ENCODE measurements at regions not wholly inside any gene's neighbourhood (a gene's known extent, or its start where the extent isn't known, plus 50 kb on each side); places are given as distances from the start of the nearest gene placed in this dataset.
"Not testable (repeated sequence)": the region's sequence is repeated elsewhere in the genome, so short reads cannot be mapped to it uniquely, and the experiment has no call there.

DNA sequence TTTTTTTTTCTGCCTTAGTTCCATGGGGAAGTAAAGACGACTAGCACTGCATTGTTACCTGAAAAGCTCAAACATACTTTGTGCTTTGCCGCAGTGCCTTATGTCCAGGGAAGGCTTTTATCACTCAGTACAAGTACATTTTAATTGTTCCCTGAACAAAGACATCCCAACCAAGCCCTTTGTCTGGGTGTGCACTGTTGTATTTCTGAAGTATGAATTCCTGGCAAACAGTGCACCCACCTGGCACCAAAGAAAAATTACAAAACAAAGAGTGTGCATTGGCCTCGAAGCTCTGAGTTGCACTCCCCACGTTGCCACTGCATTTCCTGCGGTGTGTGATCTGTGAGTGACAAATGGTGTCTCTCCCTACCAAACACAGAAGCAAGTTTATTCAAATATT, 858.5 kb upstream of the PIK3C3 start:
- Mint-ChIP-seq H3K9me3 (peaks cover 26% of the 10 kb centered on the region), H3K27me3 (ENCODE audit: low read depth) (no peaks in the 10 kb centered on the region), H3K27ac (no peak overlapping the region), H3K36me3 (ENCODE audit: low read depth) (no peaks in the 10 kb centered on the region), H3K4me1 (ENCODE audit: low read depth) (no peaks in the 10 kb centered on the region), H3K4me3 (no peak overlapping the region)

DNA sequence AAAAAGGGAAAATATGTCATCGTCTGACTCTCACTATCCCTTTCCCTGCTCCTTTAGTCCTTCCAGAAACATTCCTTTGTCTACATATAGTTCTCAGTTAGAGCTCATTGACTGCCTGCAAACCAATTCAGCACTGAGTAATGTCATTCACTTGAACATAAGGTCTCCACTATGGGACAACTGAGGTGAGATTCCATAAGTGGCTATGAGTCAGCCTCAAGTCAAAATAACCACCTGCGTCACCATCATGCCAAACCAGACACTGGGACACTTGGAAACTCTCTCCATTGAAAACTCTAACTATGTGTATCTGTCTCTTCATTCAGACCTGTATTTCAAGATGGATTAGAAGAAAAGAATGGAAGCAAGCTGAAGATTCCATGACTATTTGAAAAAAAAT, 878.0 kb upstream of the PIK3C3 start:
- H3K27ac Mint-ChIP-seq: no peak overlapping the region
- H3K36me3 Mint-ChIP-seq (ENCODE audit: low read depth): no peaks in the 10 kb centered on the region
- no peaks in the 10 kb centered on the region for H3K27me3 Mint-ChIP-seq (ENCODE audit: low read depth)
- no peaks in the 10 kb centered on the region for H3K4me1 Mint-ChIP-seq (ENCODE audit: low read depth)
- no peak overlapping the region for H3K4me3 Mint-ChIP-seq
- H3K9me3 Mint-ChIP-seq: peaks cover 7% of the 10 kb centered on the region

DNA sequence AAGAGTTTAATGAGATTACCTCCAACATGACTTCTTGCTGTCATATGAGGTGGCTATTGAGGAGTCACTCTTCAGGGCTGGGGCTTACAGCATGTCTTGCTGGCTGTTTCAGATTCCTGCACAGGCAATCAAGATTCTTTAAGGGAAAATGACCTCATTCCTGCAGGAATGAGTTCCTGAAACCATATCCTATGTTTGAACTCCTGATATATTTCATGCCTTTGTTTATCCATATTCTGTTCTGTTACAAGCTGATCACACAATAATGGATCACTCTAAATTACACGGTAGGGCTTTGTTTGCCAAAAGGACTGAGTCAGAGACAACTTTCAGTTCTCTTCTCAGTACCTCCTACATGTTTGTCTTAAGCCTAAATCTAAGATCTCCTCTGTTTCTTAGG, 879.8 kb upstream of the PIK3C3 start:
- H3K27ac Mint-ChIP-seq: no peak overlapping the region
- H3K27me3 Mint-ChIP-seq (ENCODE audit: low read depth): no peaks in the 10 kb centered on the region
- no peak overlapping the region for H3K4me3 Mint-ChIP-seq
- peaks cover 11% of the 10 kb centered on the region for H3K9me3 Mint-ChIP-seq
- H3K36me3 Mint-ChIP-seq (ENCODE audit: low read depth): no peaks in the 10 kb centered on the region
- H3K4me1 Mint-ChIP-seq (ENCODE audit: low read depth): no peaks in the 10 kb centered on the region

DNA sequence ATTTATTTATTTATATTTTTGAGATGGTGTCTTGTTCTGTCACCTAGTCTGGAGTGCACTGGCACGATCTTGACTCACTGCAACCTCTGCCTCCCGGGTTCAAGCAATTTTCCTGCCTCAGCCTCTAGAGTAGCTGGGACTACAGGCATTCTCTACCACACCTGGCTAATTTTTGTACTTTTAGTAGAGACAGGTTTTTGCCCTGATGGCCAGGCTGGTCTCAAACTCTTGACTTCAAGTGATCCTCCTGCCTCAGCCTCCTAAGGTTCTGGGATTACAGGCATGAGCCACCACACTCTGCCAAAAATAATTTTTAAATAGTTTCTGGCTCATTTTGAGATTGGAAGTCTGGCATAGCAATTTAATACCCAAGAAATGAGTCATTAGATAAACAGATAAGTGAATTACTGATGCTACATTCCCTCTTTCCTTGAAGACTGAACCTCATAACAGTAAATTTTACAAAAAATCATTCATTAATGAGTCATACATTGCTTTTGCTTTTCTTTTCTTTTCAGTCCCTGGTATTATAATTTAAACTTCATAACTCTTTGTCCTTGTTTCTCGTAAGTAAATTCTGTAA, 881.6 kb upstream of the PIK3C3 start:
- H3K4me1 Mint-ChIP-seq (ENCODE audit: low read depth): no peaks in the 10 kb centered on the region
- no peak overlapping the region for H3K4me3 Mint-ChIP-seq
- H3K27ac Mint-ChIP-seq: no peak overlapping the region
- no peaks in the 10 kb centered on the region for H3K27me3 Mint-ChIP-seq (ENCODE audit: low read depth)
- H3K9me3 Mint-ChIP-seq: peaks cover 17% of the 10 kb centered on the region
- no peaks in the 10 kb centered on the region for H3K36me3 Mint-ChIP-seq (ENCODE audit: low read depth)

DNA sequence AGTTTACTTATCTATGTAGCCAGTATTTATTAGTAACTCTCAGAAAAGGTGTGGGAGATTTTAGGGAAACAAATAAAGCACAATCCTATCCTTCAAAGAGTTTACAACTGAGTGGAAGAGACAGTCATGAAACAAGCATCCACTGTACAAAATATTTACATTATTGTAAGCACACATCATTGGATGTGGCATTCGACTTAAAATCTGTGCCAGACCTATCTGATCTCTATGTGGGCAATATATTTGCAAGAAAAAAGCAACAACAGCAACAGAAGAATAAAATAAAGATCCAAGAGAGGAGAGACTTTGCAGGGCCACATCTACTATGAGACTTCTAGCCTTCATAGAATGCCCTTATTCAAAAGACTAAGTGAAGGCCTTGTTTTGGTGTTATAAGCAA, 882.1 kb upstream of the PIK3C3 start:
- no peaks in the 10 kb centered on the region for H3K4me1 Mint-ChIP-seq (ENCODE audit: low read depth)
- H3K27me3 Mint-ChIP-seq (ENCODE audit: low read depth): no peaks in the 10 kb centered on the region
- H3K4me3 Mint-ChIP-seq: no peak overlapping the region
- peaks cover 17% of the 10 kb centered on the region for H3K9me3 Mint-ChIP-seq
- no peak overlapping the region for H3K27ac Mint-ChIP-seq
- H3K36me3 Mint-ChIP-seq (ENCODE audit: low read depth): no peaks in the 10 kb centered on the region

DNA sequence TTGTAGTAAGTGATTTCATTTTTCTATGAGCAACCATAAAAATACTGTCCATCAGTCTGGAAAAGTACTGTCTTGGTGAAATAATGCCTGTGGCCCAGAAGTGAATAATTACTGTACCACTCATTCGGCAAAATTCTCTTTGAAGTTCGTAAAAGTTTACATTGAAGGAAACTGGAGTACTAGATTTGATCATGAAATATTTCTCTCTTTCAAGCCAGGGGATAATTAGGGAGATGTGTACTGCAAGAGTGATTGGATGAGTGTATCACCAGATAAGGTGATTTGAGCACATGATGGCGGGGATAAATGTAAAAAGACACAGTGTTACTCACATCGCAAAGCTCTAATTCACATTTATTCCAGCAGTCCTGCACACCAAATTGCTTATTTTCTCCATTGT, 883.2 kb upstream of the PIK3C3 start:
- H3K4me3 Mint-ChIP-seq: no peak overlapping the region
- H3K36me3 Mint-ChIP-seq (ENCODE audit: low read depth): no peaks in the 10 kb centered on the region
- no peak overlapping the region for H3K27ac Mint-ChIP-seq
- no peaks in the 10 kb centered on the region for H3K27me3 Mint-ChIP-seq (ENCODE audit: low read depth)
- H3K9me3 Mint-ChIP-seq: peaks cover 17% of the 10 kb centered on the region
- no peaks in the 10 kb centered on the region for H3K4me1 Mint-ChIP-seq (ENCODE audit: low read depth)

DNA sequence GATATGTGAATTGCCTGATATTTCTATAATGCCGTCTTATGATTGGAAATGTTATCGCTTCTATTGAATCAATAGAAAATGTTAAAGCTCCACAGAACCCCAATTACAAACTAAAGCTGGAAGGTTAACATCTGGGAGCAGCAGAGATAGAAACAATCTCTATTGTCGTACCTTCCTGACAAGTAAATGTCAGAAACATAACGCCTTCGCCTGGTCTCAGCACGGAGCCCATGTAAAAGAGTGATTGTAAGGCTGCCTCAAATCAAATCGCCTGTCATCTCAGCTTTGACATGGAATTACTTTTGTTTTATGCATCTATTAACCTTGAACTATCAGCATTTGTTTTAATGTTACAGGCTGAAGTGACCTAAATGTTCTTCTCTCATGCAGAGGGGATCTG, 885.9 kb upstream of the PIK3C3 start:
- Mint-ChIP-seq H3K4me3 (no peak overlapping the region), H3K27me3 (ENCODE audit: low read depth) (no peaks in the 10 kb centered on the region), H3K36me3 (ENCODE audit: low read depth) (no peaks in the 10 kb centered on the region), H3K9me3 (peaks cover 10% of the 10 kb centered on the region), H3K27ac (no peak overlapping the region), H3K4me1 (ENCODE audit: low read depth) (no peaks in the 10 kb centered on the region)

DNA sequence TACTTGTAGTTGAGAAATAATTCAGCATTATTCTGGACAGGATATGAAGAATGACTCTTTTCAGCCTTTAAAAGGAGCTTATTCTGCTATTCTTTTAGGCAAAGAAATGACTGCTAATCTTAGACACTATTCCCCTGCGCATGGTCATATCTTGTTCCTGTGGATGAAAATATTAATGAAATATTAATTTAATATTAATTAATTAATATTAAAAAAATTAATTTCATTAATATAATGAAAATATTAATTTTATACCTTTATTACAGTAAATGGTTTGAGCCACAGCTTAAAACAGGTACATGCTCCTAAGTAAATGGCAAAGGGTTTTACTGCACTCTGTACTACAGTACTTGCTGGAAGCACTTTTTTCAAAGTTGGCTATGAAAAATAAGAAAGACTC, 890.1 kb upstream of the PIK3C3 start:
- Mint-ChIP-seq H3K4me1 (ENCODE audit: low read depth) (no peaks in the 10 kb centered on the region), H3K36me3 (ENCODE audit: low read depth) (no peaks in the 10 kb centered on the region), H3K27me3 (ENCODE audit: low read depth) (no peaks in the 10 kb centered on the region), H3K27ac (no peak overlapping the region), H3K9me3 (peaks cover 6% of the 10 kb centered on the region), H3K4me3 (no peak overlapping the region)

DNA sequence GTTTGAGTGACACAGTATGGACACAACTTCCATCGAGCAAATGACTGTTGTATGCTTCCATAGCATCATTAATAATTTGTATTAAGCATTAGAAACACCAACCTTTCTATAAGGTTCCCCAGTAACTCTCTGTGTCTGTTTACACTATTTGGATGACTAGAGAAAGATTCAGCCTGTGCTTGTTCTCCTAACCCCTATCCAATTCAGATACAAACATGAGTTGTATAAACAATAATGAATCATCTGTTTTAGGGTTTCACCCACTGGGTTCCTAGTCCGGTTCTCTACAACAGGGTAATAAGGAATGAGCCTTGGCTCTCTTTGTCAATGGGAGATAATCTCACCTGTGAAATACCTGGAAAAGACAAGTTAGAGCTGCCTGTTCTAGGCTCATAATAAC, 894.1 kb upstream of the PIK3C3 start:
- no peaks in the 10 kb centered on the region for H3K36me3 Mint-ChIP-seq (ENCODE audit: low read depth)
- H3K9me3 Mint-ChIP-seq: peaks cover 13% of the 10 kb centered on the region
- no peak overlapping the region for H3K27ac Mint-ChIP-seq
- H3K4me1 Mint-ChIP-seq (ENCODE audit: low read depth): no peaks in the 10 kb centered on the region
- H3K4me3 Mint-ChIP-seq: no peak overlapping the region
- no peaks in the 10 kb centered on the region for H3K27me3 Mint-ChIP-seq (ENCODE audit: low read depth)

DNA sequence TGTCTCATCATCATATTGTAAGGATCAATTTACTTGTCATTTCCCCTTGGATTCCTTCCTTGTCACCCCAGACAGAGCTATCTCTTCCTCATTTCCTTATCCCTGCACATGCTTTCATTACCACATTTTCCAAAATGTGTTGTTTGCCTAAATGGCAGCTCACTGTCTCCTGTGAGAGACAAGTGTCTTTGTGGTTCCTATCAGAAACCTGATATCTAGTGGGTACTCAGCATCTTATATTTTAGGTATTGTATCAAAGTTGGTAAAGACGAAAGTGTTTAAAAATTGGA, 896.0 kb upstream of the PIK3C3 start:
- no peak overlapping the region for H3K4me3 Mint-ChIP-seq
- H3K4me1 Mint-ChIP-seq (ENCODE audit: low read depth): no peaks in the 10 kb centered on the region
- peaks cover 13% of the 10 kb centered on the region for H3K9me3 Mint-ChIP-seq
- no peaks in the 10 kb centered on the region for H3K36me3 Mint-ChIP-seq (ENCODE audit: low read depth)
- no peak overlapping the region for H3K27ac Mint-ChIP-seq
- no peaks in the 10 kb centered on the region for H3K27me3 Mint-ChIP-seq (ENCODE audit: low read depth)

DNA sequence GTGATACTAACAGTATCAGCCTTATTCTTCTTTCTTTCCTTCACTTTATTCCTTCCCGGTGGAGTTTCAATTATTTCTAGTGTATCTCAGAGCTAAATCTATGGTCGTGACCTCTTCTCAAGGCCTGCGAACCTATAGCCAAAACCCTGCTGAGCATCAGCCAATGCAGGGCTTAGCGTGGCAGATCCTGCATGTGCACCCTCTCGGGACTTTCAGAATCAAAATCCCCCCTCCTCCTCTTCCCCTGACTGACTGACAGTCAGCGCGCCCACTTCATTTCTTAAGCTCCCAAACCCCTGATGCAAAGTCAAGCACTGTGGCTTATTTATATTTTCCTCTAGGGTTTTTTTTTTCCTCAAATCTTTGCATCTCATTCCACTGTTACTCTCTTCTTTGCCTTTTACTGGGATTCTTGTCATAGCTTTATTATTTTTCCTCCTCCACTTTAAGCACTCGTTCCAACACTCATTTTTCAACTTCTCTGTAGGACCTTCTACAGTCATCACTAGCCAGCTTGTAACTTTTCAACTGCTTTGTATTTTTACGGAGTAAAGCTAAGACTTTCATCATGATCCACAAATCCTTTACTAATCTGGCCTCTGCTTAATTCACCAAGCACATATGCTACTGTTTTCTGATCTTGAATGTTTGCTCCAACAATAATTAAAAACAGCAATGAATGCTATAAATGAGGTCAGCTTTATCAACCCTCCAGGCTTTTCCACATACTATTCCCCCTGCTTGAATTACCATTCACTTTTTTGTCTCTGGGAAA, 896.5 kb upstream of the PIK3C3 start:
- peaks cover 16% of the 10 kb centered on the region for H3K9me3 Mint-ChIP-seq
- H3K36me3 Mint-ChIP-seq (ENCODE audit: low read depth): no peaks in the 10 kb centered on the region
- H3K4me1 Mint-ChIP-seq (ENCODE audit: low read depth): no peaks in the 10 kb centered on the region
- no peaks in the 10 kb centered on the region for H3K27me3 Mint-ChIP-seq (ENCODE audit: low read depth)
- H3K27ac Mint-ChIP-seq: no peak overlapping the region
- H3K4me3 Mint-ChIP-seq: no peak overlapping the region

DNA sequence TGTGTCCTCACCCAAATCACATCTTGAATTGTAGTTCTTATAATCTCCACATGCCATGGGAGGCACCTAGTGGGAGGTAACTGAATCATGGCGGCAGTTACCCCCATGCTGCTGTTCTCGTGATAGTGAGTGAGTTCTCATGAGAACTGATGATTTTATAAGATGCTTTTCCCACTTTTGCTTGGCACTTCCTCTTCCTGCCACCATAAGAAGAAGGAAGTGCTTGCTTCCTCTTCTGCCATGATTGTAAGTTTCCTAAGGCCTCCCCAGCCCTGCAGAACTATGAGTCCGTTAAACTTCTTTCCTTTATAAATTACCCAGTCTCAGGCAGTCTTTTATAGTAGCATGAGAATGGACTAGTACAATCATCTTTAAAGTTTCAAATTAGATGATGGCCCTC, 902.4 kb upstream of the PIK3C3 start:
- no peak overlapping the region for H3K4me3 Mint-ChIP-seq
- H3K4me1 Mint-ChIP-seq (ENCODE audit: low read depth): no peaks in the 10 kb centered on the region
- no peak overlapping the region for H3K27ac Mint-ChIP-seq
- H3K36me3 Mint-ChIP-seq (ENCODE audit: low read depth): no peaks in the 10 kb centered on the region
- no peaks in the 10 kb centered on the region for H3K27me3 Mint-ChIP-seq (ENCODE audit: low read depth)
- peaks cover 6% of the 10 kb centered on the region for H3K9me3 Mint-ChIP-seq

DNA sequence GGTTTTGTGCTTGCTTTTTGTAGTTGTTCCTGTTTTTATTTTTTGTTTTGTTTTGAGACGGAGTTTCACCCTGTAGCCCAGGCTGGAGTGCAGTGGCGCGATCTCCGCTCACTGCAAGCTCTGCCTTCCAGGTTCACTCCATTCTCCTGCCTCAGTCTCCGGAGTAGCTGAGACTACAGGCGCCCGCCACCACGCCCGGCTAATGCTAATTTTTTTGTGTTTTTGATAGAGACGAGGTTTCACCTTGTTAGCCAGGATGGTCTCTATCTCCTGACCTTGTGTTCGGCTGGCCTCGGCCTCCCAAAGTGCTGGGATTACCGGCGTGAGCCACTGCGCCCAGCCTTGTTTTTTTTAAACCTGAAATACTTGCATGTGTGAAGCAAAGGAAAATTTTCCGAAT, 908.8 kb upstream of the PIK3C3 start:
- H3K9me3 Mint-ChIP-seq; H3K27me3 Mint-ChIP-seq (ENCODE audit: low read depth); H3K4me1 Mint-ChIP-seq (ENCODE audit: low read depth); H3K4me3 Mint-ChIP-seq; H3K36me3 Mint-ChIP-seq (ENCODE audit: low read depth); H3K27ac Mint-ChIP-seq: not testable (repeated sequence)

DNA sequence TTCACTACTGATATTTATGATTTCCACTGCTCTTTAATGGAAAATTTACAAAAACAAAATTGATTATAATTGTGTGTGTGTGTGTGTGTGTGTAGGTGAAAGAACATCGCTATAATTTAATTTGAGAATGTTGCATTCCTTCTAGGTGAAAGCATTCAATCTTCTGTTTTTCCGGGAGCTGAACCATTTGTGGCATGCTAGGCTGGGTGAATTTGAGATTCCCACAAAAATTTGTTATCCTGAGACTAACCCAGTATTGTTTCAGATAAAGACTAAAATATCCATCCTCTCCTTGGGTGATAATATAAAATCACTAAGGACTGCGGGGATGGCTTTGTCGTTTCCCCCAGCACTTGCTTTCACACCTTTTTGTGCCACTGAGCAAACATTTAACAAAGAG, 911.2 kb upstream of the PIK3C3 start:
- no peaks in the 10 kb centered on the region for H3K27me3 Mint-ChIP-seq (ENCODE audit: low read depth)
- H3K9me3 Mint-ChIP-seq: peaks cover 6% of the 10 kb centered on the region
- no peaks in the 10 kb centered on the region for H3K4me1 Mint-ChIP-seq (ENCODE audit: low read depth)
- H3K36me3 Mint-ChIP-seq (ENCODE audit: low read depth): no peaks in the 10 kb centered on the region
- H3K4me3 Mint-ChIP-seq: no peak overlapping the region
- no peak overlapping the region for H3K27ac Mint-ChIP-seq

DNA sequence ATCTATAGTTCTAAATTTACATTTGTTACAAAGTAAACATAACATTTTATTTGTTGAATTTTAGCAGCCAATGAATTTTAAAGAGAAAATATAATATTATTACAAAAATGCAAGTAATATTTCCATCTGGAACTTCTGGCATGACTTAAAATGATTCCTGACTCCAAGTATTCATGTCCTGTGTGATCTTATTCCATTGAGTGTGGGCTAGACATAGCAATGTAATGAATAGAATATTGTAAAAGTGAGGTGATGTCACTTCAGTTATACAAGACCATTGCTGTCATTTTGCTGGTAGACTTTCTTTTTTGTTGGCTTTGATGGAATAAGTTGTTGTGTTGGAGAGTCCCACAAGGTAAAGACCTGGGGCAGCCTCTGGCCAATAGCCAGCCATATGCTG, 912.2 kb upstream of the PIK3C3 start:
- H3K27ac Mint-ChIP-seq: no peak overlapping the region
- H3K4me3 Mint-ChIP-seq: no peak overlapping the region
- peaks cover 6% of the 10 kb centered on the region for H3K9me3 Mint-ChIP-seq
- no peaks in the 10 kb centered on the region for H3K36me3 Mint-ChIP-seq (ENCODE audit: low read depth)
- H3K27me3 Mint-ChIP-seq (ENCODE audit: low read depth): no peaks in the 10 kb centered on the region
- H3K4me1 Mint-ChIP-seq (ENCODE audit: low read depth): no peaks in the 10 kb centered on the region

DNA sequence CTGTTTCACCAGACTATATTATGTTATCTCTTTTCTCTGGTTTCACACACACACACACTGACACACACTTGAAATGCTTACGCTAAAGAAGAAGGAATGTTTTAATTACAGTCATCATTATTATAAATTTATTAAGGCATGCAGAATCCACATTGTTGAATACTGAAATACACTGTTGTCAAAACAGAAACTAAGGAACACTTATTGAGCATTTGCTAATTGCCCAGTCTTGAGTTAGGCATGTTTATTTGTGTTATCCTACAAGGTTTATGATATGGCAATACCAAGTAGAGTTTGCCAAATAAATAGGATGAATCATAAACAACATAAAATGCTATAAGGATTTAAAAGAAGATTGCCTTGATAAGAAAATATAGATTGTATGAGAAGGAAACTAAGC, 917.0 kb upstream of the PIK3C3 start:
- Mint-ChIP-seq H3K4me3 (no peak overlapping the region), H3K27me3 (ENCODE audit: low read depth) (no peaks in the 10 kb centered on the region), H3K9me3 (peaks cover 15% of the 10 kb centered on the region)

More for the DNA sequence above, 917.0 kb upstream of the PIK3C3 start:
- Mint-ChIP-seq H3K27ac (no peak overlapping the region), H3K4me1 (ENCODE audit: low read depth) (no peaks in the 10 kb centered on the region), H3K36me3 (ENCODE audit: low read depth) (no peaks in the 10 kb centered on the region)

Measured in T-helper 1 cell treated with Interleukin-12 subunit alpha and Interleukin-12 subunit beta and Interleukin-4 antibody, amounts not matched to agents 30 μg/mL and 1 μg/mL, for 36 hours (primary cell).